Caco-2 (cell line): ENCODE measurements at regions not wholly inside any gene's neighbourhood (a gene's known extent, or its start where the extent isn't known, plus 50 kb on each side); places are given as distances from the start of the nearest gene placed in this dataset.
A peak's percentile ranks its signal among the peaks of the same experiment; 100 is the strongest.

ENCODE experiments used
- BruUV-seq: library from RNA; stranded (reverse); fragments of 400-500 nt; replicated peaks from 2 replicates; lab custom pipeline; 2021; lab: Mats Ljungman, UMichigan
- CTCF ChIA-PET: fragments of 300-600 bp; sonication (Branson Sonifier 250); formaldehyde crosslinking; loops from one replicate; lab custom pipeline; 2022; ENCODE audit warnings: antibody characterized with exemption; lab: Charles Lee
- POLR2A ChIA-PET: fragments of 300-600 bp; sonication (Branson Sonifier 250); formaldehyde crosslinking; loops from one replicate; lab custom pipeline; 2022; ENCODE audit warnings: antibody characterized with exemption; lab: Charles Lee
- DNase-seq, 2 experiments: peaks; one replicate each; pipeline versions ENCODE4 v3.0.0 to v3.0.0-alpha.2; 2020 to 2022
- H3K27me3 ChIP-seq: replicated peaks from 2 replicates; pipeline ENCODE4 v1.6.0; 2011; ENCODE audit warnings: low read length; ENCODE audit not compliant: control insufficient read depth, insufficient read depth
- H3K36me3 ChIP-seq: 2 replicates; pipeline ENCODE4 v1.5.1; 2011; ENCODE audit warnings: low read length; ENCODE audit not compliant: control insufficient read depth, insufficient read depth
- H3K4me1 ChIP-seq: fragments of 250-450 bp; sonication (Bioruptor Pico); 2 replicates; pipeline ENCODE4 v1.5.1; 2020; ENCODE audit warnings: mild to moderate bottlenecking
- H3K4me3 ChIP-seq: 2 replicates; pipeline ENCODE4 v1.5.1; 2011; ENCODE audit warnings: low read depth, mild to moderate bottlenecking, control low read depth, low read length
- H3K9me3 ChIP-seq: fragments of 250-450 bp; sonication (Bioruptor Pico); 2 replicates; pipeline ENCODE4 v1.5.1; 2020; ENCODE audit warnings: mild to moderate bottlenecking, moderate library complexity
- H3K27ac Mint-ChIP-seq: one replicate; pipeline ENCODE4 v1.8.0; 2022; ENCODE audit warnings: mixed read lengths; ENCODE audit not compliant: unreplicated experiment
- H3K27me3 Mint-ChIP-seq: one replicate; pipeline ENCODE4 v1.8.0; 2022; ENCODE audit warnings: mixed read lengths; ENCODE audit not compliant: insufficient read depth, unreplicated experiment
- H3K36me3 Mint-ChIP-seq: one replicate; pipeline ENCODE4 v1.8.0; 2022; ENCODE audit warnings: mild to moderate bottlenecking, mixed read lengths; ENCODE audit not compliant: insufficient read depth, unreplicated experiment
- H3K4me1 Mint-ChIP-seq: one replicate; pipeline ENCODE4 v1.8.0; 2022; ENCODE audit warnings: low read depth, mixed read lengths; ENCODE audit not compliant: unreplicated experiment
- H3K4me3 Mint-ChIP-seq: one replicate; pipeline ENCODE4 v1.8.0; 2022; ENCODE audit warnings: mild to moderate bottlenecking, moderate library complexity, mixed read lengths; ENCODE audit not compliant: unreplicated experiment
- H3K9me3 Mint-ChIP-seq: one replicate; pipeline ENCODE4 v1.8.0; 2022; ENCODE audit warnings: mixed read lengths; ENCODE audit not compliant: unreplicated experiment
- CTCF ChIP-seq, 2 experiments: fragments of 200-600 bp in 1 of 2; IDR thresholded peaks; 1 replicate in 1 of 2; 2 replicates in 1 of 2; pipeline versions ENCODE4 v1.5.1 to v1.8.0; 2011 to 2022; ENCODE audit warnings: antibody characterized with exemption in 1 of 2, control low read depth in 1 of 2, inconsistent platforms in 1 of 2, low read depth in 1 of 2, low read length in 1 of 2, mild to moderate bottlenecking in 1 of 2, moderate library complexity in 1 of 2; ENCODE audit not compliant: insufficient read depth in 1 of 2, severe bottlenecking in 1 of 2, unreplicated experiment in 1 of 2
- intact Hi-C: fragments of 100-400 bp; cut with micrococcal nuclease; formaldehyde crosslinking; loops from one replicate; pipeline ENCODE4 v1.10.0; 2022; ENCODE audit not compliant: unreplicated experiment

DNA sequence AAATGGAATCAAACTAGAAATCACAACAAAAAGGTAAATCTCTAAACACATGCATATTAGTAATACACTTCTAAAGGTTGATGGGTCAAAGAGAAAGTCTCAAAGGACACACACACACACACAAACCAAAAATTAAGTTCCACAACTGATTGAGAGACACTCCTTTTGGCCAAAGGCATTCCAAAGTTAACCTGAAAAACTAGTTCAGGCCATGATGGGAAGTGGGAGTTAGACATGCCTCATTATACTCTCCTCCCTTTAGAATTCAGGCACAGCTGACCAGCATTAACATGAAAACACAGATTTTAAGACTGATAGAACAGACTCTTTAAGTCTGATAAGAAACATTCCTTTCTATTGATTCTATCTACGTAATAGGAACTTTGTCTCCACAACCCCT lies 332.4 kb upstream of the IGFBP3 start:
- intact Hi-C loops, result no loop called here
- DNase-seq, result peak in 1 of 2 experiments; percentile 34
- TF ChIP-seq CTCF (IDR thresholded peaks at IDR 0.05; ENCODE audit: insufficient read depth in 1 of 2, low read depth in 1 of 2, low read length in 1 of 2, severe bottlenecking in 1 of 2, unreplicated experiment in 1 of 2), result no peak
- H3K36me3 Mint-ChIP-seq, result no peaks in the 10 kb centered on the region
- CTCF ChIA-PET, result no interaction called here
- H3K4me1 Mint-ChIP-seq, result peaks cover 18% of the 10 kb centered on the region
- H3K27ac Mint-ChIP-seq, result peak overlapping the region; percentile 30
- H3K4me3 Mint-ChIP-seq, result peak overlapping the region; percentile 16
- no peaks in the 10 kb centered on the region for H3K27me3 Mint-ChIP-seq
- POLR2A ChIA-PET, result no interaction called here
- peaks cover 19% of the 10 kb centered on the region for H3K9me3 Mint-ChIP-seq
- H3K27me3 ChIP-seq, result no peaks in the 10 kb centered on the region
- H3K4me3 ChIP-seq, result no peak overlapping the region
- H3K4me1 ChIP-seq, result peaks cover 20% of the 10 kb centered on the region
- BruUV-seq, result no TSS peak
- no peaks in the 10 kb centered on the region for H3K36me3 ChIP-seq
- peaks cover 9% of the 10 kb centered on the region; the same call in 1 of the 2 replicates for H3K9me3 ChIP-seq

DNA sequence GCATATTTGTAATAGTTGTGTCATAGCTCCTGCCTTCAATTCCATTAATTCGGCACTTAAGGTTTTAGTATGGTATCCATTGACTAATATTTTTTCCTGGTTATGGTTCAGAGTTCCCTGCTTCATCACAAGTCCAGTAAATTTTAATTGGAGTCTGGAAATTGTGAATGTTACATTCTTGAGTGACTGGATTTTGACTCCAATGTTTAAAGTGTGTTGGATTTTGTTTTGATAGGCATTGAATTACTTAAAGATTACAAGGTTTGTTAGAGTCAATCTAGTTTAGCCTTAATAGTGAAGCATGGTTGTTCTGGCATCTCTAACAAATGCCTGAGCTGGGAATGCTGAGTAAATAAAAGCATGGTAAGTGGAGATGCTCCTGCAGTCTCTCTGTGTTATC lies 326.6 kb upstream of the IGFBP3 start:
- intact Hi-C loops, result no loop called here
- Mint-ChIP-seq H3K36me3 (no peaks in the 10 kb centered on the region), H3K4me1 (peaks cover 10% of the 10 kb centered on the region), H3K27me3 (no peaks in the 10 kb centered on the region), H3K4me3 (no peak overlapping the region), H3K9me3 (peaks cover 4% of the 10 kb centered on the region), H3K27ac (no peak overlapping the region)
- ChIA-PET POLR2A (no interaction called here), CTCF (no interaction called here)
- Histone ChIP-seq H3K4me1 (peaks cover 2% of the 10 kb centered on the region; the same call in 1 of the 2 replicates), H3K9me3 (0 out of 2 replicates have a peak, but pooled peaks cover 2% of the 10 kb centered on the region), H3K4me3 (no peak overlapping the region), H3K27me3 (no peaks in the 10 kb centered on the region), H3K36me3 (no peaks in the 10 kb centered on the region)
- no TSS peak for BruUV-seq
- TF ChIP-seq CTCF (IDR thresholded peaks at IDR 0.05; ENCODE audit: insufficient read depth in 1 of 2, low read depth in 1 of 2, low read length in 1 of 2, severe bottlenecking in 1 of 2, unreplicated experiment in 1 of 2), result no peak
- DNase-seq, result no peak

- Histone ChIP-seq H3K36me3 (no peaks in the 10 kb centered on the region), H3K9me3 (no peaks in the 10 kb centered on the region), H3K4me3 (no peak overlapping the region), H3K4me1 (no peaks in the 10 kb centered on the region), H3K27me3 (no peaks in the 10 kb centered on the region)
- H3K4me1 Mint-ChIP-seq, result peaks cover 5% of the 10 kb centered on the region
- no peak overlapping the region for H3K4me3 Mint-ChIP-seq
- H3K9me3 Mint-ChIP-seq, result peaks cover 12% of the 10 kb centered on the region
- ChIA-PET CTCF (no interaction called here), POLR2A (no interaction called here)
- no peaks in the 10 kb centered on the region for H3K36me3 Mint-ChIP-seq
- H3K27me3 Mint-ChIP-seq, result no peaks in the 10 kb centered on the region
- intact Hi-C loops, result no loop called here
- H3K27ac Mint-ChIP-seq, result no peak overlapping the region
- no peak for DNase-seq
- no TSS peak for BruUV-seq
- TF ChIP-seq CTCF (IDR thresholded peaks at IDR 0.05; ENCODE audit: insufficient read depth in 1 of 2, low read depth in 1 of 2, low read length in 1 of 2, severe bottlenecking in 1 of 2, unreplicated experiment in 1 of 2), result no peak
Measured at GRCh38 chr7:46245586-46246111, 324.6 kb upstream of the IGFBP3 start.
